GM21390 (cell line): ENCODE measurements at regions not wholly inside any gene's neighbourhood (a gene's known extent, or its start where the extent isn't known, plus 50 kb on each side); places are given as distances from the start of the nearest gene placed in this dataset.

Source experiments
- ATAC-seq: cut with Tn5 transposase; IDR thresholded peaks from one replicate; pipeline ENCODE4 v1.9.1; 2021; ENCODE audit not compliant: unreplicated experiment

DNA sequence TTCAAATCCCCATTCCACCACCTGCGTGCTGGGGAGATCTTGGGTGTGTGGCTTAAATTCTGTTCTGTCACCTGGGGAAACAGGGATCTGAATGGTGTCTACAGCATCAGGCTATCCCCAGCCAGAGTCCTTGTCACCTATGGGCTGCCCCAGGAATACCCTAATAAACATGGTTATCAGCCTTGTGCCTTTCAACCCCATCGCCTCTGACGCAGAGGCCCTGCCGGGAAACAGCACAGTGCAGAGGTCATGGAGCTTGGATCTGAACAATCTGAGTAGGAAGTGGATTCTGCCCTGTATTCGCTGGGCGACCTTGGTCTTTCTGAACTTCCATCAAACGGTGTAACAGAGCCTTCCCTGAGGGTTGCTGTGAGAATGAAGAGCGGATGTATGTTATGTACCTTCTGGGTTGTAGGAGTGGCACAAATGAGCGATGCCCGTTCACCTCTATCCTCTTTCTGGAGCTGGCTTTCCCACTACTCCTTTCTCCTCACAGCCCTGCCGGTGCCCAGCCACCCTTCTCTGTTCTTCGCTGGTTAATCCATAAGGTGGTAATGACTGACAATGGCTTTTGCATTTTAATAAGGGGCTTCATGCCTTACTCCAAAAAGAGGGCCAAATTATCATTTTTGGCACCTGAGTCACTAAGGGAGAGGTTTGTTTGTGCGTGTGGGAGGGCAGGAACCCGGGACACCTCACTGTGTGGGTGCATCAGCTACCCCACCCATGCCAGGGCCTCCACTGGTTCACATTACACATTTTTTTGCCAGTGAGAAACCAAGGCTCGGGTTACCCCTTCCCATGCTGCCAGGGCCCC is 256.5 kb downstream of the MYCN start:
- no peak for ATAC-seq

DNA sequence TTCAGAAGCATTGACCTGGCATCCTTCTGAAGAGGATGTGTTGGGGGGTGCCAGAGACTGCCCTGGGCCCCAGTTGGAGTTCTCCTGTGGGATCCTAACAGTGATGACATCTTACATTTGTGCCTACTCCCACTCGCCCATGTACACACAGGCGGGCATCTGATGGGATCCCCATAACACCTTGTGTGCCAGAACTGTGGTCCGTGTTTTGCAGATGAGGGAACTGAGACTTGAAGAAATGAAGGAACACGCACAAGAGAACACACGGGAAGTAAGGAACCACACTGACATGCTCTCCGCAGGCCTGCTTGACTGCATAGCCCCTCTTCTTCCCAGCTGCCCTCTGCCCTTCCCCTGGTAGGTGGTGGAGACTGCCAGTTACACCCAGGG is 255.3 kb downstream of the MYCN start:
- ATAC-seq: no peak

DNA sequence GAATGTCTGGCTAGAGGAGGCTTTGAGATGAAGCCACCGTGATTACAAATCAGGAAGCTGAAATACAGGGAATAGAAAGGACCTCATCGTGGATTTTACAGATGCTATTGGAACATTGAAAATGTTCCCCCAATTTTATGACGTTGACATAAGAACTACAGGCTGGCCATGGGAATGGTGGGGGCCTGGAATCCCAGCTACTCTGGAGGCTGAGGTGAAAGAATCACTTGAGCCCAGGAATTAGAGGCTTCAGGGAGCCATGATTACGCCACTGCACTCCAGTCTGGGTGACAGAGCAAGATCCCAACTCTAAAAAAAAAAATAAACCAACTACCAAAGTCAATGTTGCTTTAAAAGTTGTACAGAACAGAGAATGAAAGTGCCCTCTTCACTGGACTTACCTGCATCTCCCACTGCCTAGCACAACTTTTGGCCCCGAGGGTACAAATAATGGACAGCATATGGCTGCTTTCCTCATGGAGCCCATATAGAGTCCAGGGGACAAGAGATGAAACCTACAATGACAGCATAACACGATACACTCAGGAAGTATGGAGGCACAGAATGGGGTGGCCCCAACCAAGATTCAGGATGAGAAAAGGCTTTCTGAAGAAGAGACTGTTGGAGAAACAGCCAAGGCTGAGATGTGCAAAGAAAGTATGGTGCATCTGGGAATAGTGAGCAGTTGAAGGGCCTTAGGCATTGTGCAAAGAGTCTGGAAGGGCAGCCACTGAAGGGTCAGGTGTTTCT is 254.8 kb downstream of the MYCN start:
- ATAC-seq: no peak

DNA sequence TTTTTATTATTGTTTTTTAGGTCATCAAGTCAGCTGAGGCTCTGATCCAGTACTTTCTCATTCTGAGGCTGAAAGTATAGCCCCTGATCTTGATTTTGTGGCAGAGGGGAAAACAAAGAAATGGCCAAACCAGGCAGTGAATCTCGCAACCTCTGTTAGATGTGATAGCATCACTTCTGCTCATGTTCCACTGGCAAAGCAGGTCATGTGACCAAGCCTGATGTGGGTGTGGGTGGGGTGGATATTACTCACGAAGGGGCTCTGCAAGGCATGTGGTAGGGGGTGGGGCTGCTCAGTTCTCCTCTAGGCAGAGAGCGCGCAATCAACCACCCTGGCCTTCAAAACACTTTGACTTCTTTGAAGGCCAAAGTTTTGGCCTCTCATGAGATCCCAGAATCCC is 254.2 kb downstream of the MYCN start:
- no peak for ATAC-seq

DNA sequence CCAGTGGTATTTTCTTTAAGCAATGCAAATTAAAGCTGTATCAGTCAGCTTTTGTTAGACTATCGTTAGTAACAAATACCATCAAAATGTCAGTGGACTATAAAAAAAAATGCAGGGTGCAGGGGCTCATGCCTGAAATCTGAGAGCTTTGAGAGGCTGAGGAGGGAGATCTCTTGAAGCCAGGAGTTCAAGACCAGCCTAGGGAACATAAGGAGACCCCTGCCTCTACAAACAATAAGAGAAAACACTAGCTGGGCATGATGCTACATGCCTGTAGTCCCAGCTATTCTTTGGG is 253.7 kb downstream of the MYCN start:
- no peak for ATAC-seq

DNA sequence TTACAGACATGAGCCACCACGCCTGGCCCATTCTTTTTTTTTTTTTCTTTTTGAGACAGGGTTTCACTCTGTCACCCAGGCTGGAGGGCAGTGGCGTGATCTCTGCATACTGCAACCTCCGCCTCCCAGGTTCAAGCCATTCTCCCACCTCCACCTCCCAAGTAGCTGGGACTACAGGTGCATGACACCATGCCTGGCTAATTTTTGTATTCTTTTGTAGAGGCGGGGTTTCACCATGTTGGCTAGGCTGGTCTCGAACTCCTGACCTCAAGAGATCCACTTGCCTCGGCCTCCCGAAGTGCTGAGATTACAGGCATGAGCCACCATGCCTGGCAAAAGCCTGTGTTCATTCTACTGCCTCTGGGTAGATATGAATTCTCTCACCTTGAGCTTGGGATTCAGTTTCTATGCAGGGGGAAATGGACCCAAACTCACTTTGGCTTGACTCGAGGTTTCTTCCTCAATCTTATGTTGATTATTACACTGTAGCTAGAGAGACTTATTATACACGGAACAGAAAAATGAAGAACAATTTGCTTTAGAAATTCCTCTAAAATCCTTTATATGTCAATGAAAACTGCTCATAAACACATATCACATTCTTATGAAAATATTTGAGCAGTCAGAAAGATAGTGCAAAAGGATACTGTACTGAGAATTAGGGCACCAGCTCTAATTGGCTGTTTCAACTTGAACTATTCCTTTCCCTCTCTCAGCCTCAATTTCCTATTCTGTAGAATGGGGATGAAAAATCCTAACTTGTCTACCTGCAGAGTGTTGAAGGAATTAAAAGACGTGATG is 252.3 kb downstream of the MYCN start:
- no peak for ATAC-seq

DNA sequence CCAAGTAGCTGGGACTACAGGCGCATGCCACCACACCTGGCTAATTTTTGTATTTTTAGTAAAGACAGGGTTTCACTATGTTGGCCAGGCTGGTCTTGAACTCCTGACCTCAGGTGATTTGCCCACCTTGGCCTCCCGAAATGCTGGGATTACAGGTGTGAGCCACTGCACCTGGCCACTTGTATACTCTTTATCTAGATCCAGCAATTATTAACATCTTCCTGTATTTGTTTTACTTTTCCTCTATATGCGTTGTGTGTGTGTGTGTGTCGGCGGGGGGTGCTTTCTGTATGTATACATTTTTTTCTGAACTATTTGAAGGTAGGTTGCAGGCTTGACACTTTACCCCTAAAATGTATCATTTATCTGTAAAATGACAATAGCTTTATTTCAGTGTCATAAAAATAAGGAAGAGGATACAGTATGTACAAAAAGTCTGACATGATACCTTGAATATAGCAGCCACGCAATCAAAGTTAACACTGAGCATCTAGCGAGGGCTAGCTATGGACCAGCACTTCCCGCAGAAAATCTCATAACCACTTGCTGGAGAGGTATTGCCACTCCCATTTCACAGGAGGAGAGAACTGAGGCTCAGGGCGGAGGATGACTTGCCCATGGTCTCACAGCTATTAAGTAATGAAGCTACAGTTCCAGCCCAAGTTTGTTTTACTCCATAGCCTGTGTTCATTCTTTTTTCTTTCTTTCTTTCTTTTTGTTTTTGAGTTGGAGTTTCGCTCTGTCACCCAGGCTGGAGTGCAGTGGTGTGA is 251.3 kb downstream of the MYCN start:
- no peak for ATAC-seq

DNA sequence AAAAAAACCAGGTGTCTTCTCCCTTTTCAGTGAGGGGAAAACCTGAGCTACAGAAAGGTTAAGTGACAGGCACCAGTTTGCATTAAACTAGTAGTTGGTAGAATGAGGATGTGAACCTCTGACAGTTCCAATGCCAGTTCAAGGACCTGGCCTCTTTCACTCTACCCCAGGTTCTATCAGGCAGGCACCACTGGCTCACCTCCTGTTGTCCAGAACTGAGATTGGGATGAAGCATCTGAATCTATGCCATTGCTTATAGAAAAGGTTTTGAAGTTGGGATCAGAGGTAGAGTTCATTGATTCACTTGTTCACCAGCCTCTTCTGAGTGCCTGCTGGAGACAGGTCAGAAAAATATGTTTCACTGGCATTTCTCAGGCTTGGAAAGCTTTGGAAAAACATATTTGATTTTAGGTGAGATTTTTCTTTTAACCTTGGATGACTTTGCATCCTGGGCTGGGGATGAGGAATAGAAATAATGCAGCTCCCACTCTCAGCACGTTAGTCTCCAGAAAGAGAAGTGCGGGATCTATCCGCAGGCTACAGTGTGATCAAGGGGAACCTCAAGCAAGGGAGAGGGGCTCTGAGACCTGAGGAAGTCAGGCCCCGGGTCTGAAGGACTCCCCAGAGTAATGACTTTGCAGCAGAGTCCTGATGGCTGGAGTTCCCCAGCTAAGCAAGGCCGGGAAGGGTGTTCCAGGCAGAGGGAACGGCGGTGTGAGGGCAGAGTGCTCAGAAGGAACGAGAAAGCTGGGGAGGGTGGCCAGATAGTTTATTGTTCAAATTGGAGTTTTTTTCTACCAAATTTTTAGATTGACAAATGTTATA is 250.3 kb downstream of the MYCN start:
- no peak for ATAC-seq

DNA sequence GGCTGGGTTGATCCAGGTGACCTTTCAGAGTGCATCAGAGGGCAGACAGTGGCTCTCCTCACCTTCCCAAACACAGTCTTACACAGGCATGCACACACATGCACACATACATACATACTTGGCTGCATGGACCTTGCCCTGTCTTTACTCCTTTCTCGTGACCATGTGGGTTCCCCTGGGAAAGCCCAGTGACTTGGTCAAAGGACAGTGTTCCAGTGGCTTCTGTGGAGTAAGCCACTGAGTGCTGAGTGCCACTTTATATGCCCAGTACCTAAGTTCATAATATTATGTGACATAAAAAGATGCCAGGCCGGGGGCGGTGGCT is 249.4 kb downstream of the MYCN start:
- ATAC-seq: no peak

DNA sequence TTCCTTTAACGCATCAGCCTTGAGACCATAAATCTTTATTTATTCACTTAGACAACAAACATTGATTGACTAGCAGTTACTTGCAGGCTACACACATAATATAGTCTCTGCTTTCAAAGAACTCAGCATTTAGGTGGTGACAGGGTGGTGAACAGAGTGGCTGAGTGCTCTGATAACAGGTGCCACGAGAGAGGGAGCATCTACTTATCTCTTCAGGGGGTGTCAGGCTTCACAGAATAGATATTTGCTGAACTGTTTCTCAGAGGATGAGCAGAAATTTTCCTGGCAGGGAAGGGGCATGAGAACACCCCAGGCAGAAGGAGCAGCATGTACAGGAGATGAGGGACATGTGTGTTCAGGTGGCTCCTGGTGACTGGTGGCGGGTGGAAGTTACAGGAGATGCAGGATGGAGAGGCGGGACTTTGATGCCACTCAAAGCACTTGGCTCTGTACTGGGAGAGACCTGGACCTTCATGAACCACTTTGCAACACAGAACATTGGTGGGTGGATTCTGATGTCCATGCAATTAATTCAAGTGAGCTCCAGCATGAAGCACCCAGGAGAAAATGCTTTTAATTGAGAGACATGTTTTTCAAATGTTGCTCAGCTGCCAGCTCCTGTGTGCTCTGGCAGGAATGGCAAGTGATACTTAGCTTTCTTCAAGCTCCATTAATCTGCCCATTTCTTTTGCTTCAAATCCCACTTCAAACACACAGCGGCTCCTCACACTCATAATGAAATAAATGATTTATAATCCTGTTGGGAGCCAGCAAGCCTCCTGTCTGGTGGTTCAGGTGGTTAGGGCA is 248.9 kb downstream of the MYCN start:
- ATAC-seq: no peak

DNA sequence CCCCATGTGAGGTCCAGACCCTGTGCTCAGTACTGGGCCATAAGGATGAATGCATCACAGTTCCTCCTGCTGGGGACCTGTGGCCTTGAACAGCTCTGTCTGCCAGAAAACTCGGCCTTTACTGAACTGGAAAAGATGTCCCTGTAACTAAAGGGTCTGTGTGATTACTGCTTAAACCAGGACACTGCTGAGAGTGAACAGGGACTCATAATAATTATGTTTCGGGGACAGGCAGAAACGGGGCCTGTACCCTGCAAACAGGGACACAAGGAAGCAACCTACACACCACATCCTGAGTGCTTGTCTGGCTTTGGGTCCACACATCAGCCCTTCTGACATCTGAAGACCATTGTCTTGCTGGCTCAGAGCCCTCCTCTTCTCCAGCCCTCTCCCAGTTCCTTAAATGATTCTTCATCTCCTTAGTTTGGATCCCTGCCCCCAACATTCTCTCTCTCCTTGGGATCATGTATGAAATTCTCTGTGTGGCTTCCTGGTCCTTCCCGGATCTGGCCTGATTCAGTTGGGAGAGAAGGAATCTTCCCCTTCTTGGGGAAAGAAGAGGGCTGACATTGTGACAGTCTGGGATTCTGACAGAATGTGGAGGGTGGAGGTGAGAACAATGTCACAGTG is 248.0 kb downstream of the MYCN start:
- no peak for ATAC-seq

DNA sequence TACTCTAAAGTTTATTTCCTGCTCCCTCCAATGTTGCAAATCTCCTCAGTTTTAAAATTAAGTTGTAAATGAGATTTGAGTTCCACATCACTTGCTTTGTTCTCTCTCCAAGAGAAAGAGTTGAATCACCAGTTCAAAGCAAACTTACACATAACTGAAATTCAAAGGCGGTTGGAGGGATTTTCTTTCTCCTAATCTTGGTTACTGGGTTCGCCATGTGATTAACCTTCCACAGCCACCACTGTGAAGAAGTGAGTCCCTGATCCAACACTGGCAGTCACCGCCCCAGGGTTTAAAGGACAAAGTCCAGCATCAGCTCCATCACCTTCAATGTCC is 247.1 kb downstream of the MYCN start:
- no peak for ATAC-seq

DNA sequence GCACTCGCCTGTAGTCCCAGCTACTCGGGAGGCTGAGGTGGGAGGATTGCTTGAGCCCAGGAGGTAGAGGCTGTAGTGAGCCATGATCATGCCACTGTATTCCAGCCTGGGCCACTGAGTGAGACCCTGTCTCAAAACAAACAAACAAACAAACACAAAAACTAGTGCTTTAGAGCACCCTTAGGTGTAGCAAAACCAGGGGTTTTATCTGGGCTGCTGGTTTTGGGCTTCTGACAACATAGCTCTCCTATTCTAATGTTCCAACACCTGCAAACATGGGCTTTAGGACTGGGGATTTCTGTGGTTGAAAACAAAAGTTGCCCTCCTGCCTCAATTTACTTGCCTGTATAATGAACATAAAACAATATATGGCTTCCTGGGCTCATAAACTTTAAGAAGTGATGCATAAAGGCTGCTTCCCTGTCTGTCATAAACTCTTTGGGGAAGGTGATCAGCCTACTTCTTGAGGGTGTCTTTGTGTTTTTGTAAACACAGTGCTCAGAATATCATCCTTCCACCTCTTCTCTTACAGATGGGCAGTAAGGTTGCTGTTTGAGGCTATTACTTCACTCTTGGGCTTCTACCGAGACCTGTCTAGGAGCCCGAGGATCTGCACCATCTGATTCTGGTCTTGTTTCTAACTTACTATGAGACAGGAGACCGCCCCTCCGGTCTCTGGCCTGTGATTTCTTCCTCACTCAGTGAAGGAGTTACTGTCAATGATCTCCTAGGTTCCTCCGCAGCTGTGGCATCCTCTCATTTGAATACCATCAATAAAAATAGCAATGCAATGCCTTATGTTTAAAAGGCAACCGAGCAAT is 246.5 kb downstream of the MYCN start:
- ATAC-seq: no peak

DNA sequence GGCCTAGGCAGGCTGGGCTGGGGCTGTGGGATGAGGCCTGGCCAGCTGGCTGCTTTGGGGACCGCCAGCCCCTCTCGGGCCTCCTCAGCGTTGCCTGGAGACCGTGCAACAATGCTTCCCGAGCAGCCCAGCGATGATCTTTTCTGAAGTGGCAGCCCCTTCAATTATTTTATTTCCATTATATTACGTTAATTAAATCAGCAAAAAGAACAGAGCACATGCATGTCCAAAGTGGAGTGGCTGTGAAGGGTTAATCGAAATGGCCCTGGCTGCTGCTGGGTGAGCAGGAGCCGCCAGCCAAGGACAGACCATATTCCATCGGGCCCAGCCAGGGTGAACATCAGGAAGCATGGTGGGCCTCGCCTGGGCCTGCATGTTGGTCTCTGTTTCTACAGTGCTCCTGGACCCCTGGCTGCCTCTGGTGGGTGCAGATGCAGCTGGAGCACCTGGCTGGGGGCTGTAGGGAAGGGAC is 245.5 kb downstream of the MYCN start:
- ATAC-seq: no peak

DNA sequence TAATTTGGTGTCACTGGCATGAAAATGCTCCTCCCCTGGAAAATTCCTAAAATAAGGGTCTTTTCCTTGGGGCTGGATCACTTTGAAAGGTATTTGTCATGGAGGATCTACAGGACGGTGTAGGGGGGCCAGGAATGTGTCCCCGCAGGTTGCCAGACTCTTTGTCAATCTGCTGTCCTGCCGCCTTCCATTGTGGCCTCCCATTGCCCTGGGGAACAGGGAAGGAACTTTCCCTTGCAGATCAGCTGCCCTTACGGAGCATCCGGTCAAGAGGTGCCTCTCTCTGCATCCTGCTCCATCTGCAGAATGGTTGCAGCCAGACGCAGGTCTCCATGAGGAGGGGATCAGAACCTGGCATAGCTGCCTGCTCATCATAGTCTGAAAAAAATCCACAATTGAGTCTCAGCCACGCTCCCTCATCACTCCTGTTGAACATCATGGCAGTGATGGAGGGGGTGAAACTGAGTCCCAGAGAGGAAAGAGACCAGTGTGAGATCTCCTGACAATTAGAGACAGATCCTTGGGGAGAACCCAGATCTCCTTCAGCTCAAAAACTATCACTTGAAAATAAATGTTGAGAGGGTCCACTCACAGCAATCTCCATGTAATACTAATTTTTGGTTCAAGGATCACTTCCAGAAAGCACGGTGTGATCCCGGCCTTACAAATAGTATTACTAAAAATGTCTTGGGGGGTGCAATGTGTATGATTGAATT is 244.8 kb downstream of the MYCN start:
- no peak for ATAC-seq

DNA sequence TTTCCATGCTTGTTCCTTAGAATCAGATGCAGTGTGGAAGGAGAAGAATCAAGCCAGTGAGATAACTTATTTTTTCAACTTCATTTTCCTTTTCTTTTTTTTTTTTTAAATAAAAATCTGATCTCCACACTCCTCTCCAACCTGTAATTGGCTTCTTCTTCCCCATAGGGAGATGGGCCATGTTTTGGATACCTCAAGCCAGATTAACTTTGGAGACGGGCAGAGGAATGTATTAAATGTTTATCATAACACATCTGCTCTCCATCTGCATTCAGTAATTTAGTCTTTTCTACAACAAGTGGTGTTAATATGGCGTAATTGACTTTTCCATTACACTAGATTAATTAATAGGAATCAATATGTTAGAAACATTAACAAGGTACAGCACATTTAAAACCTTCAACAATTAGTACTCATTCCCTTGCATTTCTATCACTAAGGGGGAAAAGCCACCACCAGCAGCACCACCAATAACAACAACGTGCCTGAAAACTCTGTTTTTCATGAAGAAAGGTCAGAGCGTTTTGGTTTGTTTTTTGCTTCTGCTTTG is 244.1 kb downstream of the MYCN start:
- no peak for ATAC-seq

DNA sequence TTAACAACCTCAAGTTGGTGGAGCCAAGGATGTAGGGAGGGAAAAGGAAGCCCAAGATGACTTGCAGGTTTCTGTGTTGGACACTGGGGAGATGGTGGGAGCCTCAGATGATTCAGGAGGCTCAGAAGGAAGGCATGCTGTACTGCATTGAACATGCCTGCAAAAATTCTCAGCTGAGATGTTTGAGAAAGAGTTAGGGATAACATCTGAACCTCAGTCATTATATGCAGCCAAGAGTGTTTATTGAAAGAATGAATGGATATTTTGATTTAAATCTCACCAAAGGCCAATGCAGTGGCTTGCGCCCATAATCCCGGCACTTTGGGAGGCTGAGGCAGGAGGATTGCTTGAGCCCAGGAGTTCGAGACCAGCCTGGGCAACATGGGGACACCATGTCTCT is 243.0 kb downstream of the MYCN start:
- no peak for ATAC-seq
